ENCODE measurements at regions not wholly inside any gene's neighbourhood (a gene's known extent, or its start where the extent isn't known, plus 50 kb on each side); places are given as distances from the start of the nearest gene placed in this dataset.

- no peak overlapping the region for H3K4me3 ChIP-seq (replicated peaks; ENCODE audit: low read depth, low read length)
- no peak for TF ChIP-seq CTCF (IDR thresholded peaks at IDR 0.05; ENCODE audit: insufficient read depth, low read length, poor library complexity, severe bottlenecking)
- H3K36me3 ChIP-seq (ENCODE audit: control insufficient read depth, insufficient read depth, low read length), result no peaks in the 10 kb centered on the region; the same call in 1 of the 2 replicates
- no peak for DNase-seq (ENCODE audit: extremely low read depth, insufficient read length)
- no peaks in the 10 kb centered on the region for H3K27me3 ChIP-seq (replicated peaks; ENCODE audit: control insufficient read depth, insufficient read depth, low read length)
These were observed 64.7 kb downstream of the HYCC1 start for GRCh38 chr7:22949221-22949620.

GRCh38 chr7:22948770-22949169 lies 65.2 kb downstream of the HYCC1 start:
- Histone ChIP-seq H3K36me3 (ENCODE audit: control insufficient read depth, insufficient read depth, low read length) (no peaks in the 10 kb centered on the region; the same call in 1 of the 2 replicates), H3K4me3 (replicated peaks; ENCODE audit: low read depth, low read length) (no peak overlapping the region), H3K27me3 (replicated peaks; ENCODE audit: control insufficient read depth, insufficient read depth, low read length) (no peaks in the 10 kb centered on the region)
- DNase-seq (ENCODE audit: extremely low read depth, insufficient read length), result no peak
- TF ChIP-seq CTCF (IDR thresholded peaks at IDR 0.05; ENCODE audit: insufficient read depth, low read length, poor library complexity, severe bottlenecking), result no peak

- Histone ChIP-seq H3K4me3 (replicated peaks; ENCODE audit: low read depth, low read length) (no peak overlapping the region), H3K36me3 (ENCODE audit: control insufficient read depth, insufficient read depth, low read length) (peaks cover 1% of the 10 kb centered on the region; the same call in 1 of the 2 replicates), H3K27me3 (replicated peaks; ENCODE audit: control insufficient read depth, insufficient read depth, low read length) (no peaks in the 10 kb centered on the region)
- DNase-seq (ENCODE audit: extremely low read depth, insufficient read length), result no peak
- TF ChIP-seq CTCF (IDR thresholded peaks at IDR 0.05; ENCODE audit: insufficient read depth, low read length, poor library complexity, severe bottlenecking), result no peak
These were observed 68.3 kb downstream of the HYCC1 start for GRCh38 chr7:22945584-22945983.

GRCh38 chr7:22944510-22944909 lies 69.4 kb downstream of the HYCC1 start:
- Histone ChIP-seq H3K27me3 (replicated peaks; ENCODE audit: control insufficient read depth, insufficient read depth, low read length) (no peaks in the 10 kb centered on the region), H3K4me3 (replicated peaks; ENCODE audit: low read depth, low read length) (no peak overlapping the region), H3K36me3 (ENCODE audit: control insufficient read depth, insufficient read depth, low read length) (peaks cover 1% of the 10 kb centered on the region; the same call in 1 of the 2 replicates)
- TF ChIP-seq CTCF (IDR thresholded peaks at IDR 0.05; ENCODE audit: insufficient read depth, low read length, poor library complexity, severe bottlenecking), result no peak
- no peak for DNase-seq (ENCODE audit: extremely low read depth, insufficient read length)

- DNase-seq (ENCODE audit: extremely low read depth, insufficient read length), result no peak
- TF ChIP-seq CTCF (IDR thresholded peaks at IDR 0.05; ENCODE audit: insufficient read depth, low read length, poor library complexity, severe bottlenecking), result no peak
- no peaks in the 10 kb centered on the region for H3K27me3 ChIP-seq (replicated peaks; ENCODE audit: control insufficient read depth, insufficient read depth, low read length)
- peaks cover 1% of the 10 kb centered on the region; the same call in 1 of the 2 replicates for H3K36me3 ChIP-seq (ENCODE audit: control insufficient read depth, insufficient read depth, low read length)
- H3K4me3 ChIP-seq (replicated peaks; ENCODE audit: low read depth, low read length), result no peak overlapping the region
These were observed 69.9 kb downstream of the HYCC1 start for GRCh38 chr7:22944022-22944421.

- H3K27me3 ChIP-seq (replicated peaks; ENCODE audit: control insufficient read depth, insufficient read depth, low read length), result no peaks in the 10 kb centered on the region
- H3K4me3 ChIP-seq (replicated peaks; ENCODE audit: low read depth, low read length), result no peak overlapping the region
- no peak for TF ChIP-seq CTCF (IDR thresholded peaks at IDR 0.05; ENCODE audit: insufficient read depth, low read length, poor library complexity, severe bottlenecking)
- peaks cover 1% of the 10 kb centered on the region; the same call in 1 of the 2 replicates for H3K36me3 ChIP-seq (ENCODE audit: control insufficient read depth, insufficient read depth, low read length)
- DNase-seq (ENCODE audit: extremely low read depth, insufficient read length), result no peak
These were observed 71.7 kb downstream of the HYCC1 start for GRCh38 chr7:22942191-22942590.

All from GM06990 (cell line).